Ascending aorta (tissue), 2 donors: ENCODE measurements at regions not wholly inside any gene's neighbourhood (a gene's known extent, or its start where the extent isn't known, plus 50 kb on each side); places are given as distances from the start of the nearest gene placed in this dataset.

Experiments
- DNase-seq, 2 donors: peaks; one replicate each; pipeline ENCODE4 v3.0.0-alpha.2; 2019; ENCODE audit warnings: low spot score in 2 of 2
- H3K27ac ChIP-seq, 2 donors: fragments of 200-600 bp; sonication (generic); one replicate each; pipeline ENCODE4 v1.5.1; 2016 to 2017; ENCODE audit warnings: mild to moderate bottlenecking in 1 of 2
- H3K27me3 ChIP-seq: fragments of 200-600 bp; sonication (generic); one replicate; pipeline ENCODE4 v1.5.1; 2017
- H3K36me3 ChIP-seq, 2 donors: fragments of 200-600 bp; sonication (generic); one replicate each; pipeline ENCODE4 v1.5.1; 2016
- H3K4me1 ChIP-seq, 2 donors: fragments of 200-600 bp; sonication (generic); one replicate each; pipeline ENCODE4 v1.5.1; 2016 to 2017; ENCODE audit warnings: mild to moderate bottlenecking in 1 of 2
- H3K4me3 ChIP-seq, 2 donors: fragments of 200-600 bp; sonication (generic); one replicate each; pipeline ENCODE4 v1.5.1; 2016 to 2017; ENCODE audit warnings: mild to moderate bottlenecking in 1 of 2
- H3K9me3 ChIP-seq, 2 donors: fragments of 200-600 bp; sonication (generic); one replicate each; pipeline ENCODE4 v1.5.1; 2016
- CTCF ChIP-seq, 3 experiments: fragments of 200-600 bp in 2 of 3; fragments of 450-650 bp in 1 of 3; sonication (generic) in 2 of 3; IDR thresholded peaks; one replicate each; pipeline ENCODE4 v1.5.1; 2016 to 2019; ENCODE audit warnings: antibody characterized with exemption in 3 of 3, mild to moderate bottlenecking in 1 of 3, moderate library complexity in 1 of 3
- intact Hi-C: fragments of 100-400 bp; cut with DNase I; formaldehyde crosslinking; loops from one replicate; pipeline ENCODE4 v1.15.1; 2023

GRCh38 chr12:105951732-105952131, 187.0 kb downstream of the NUAK1 start:
- DNase-seq = no peak
- H3K9me3 ChIP-seq = no peaks in the 10 kb centered on the region
- H3K4me1 ChIP-seq = peaks cover 6 to 24% of the 10 kb centered on the region in 2 donors
- intact Hi-C loops = no loop called here
- TF ChIP-seq CTCF (IDR thresholded peaks at IDR 0.05) = no peak
- H3K27ac ChIP-seq = no peak overlapping the region
- no peaks in the 10 kb centered on the region for H3K36me3 ChIP-seq
- H3K4me3 ChIP-seq = no peak overlapping the region
- H3K27me3 ChIP-seq = no peaks in the 10 kb centered on the region

GRCh38 chr12:105954951-105955931, 183.5 kb downstream of the NUAK1 start:
- Histone ChIP-seq H3K4me1 (peaks cover 0 to 12% of the 10 kb centered on the region in 2 donors), H3K36me3 (no peaks in the 10 kb centered on the region), H3K9me3 (no peaks in the 10 kb centered on the region), H3K27me3 (no peaks in the 10 kb centered on the region), H3K4me3 (no peak overlapping the region), H3K27ac (peak overlapping the region; percentile 39 to 56)
- TF ChIP-seq CTCF (IDR thresholded peaks at IDR 0.05) = no peak
- DNase-seq = no peak
- intact Hi-C loops = no loop called here

- H3K4me3 ChIP-seq = no peak overlapping the region
- no peak for TF ChIP-seq CTCF (IDR thresholded peaks at IDR 0.05)
- H3K27ac ChIP-seq = no peak overlapping the region
- H3K36me3 ChIP-seq = no peaks in the 10 kb centered on the region
- no peaks in the 10 kb centered on the region for H3K27me3 ChIP-seq
- H3K4me1 ChIP-seq = peaks cover 0 to 16% of the 10 kb centered on the region in 2 donors
- H3K9me3 ChIP-seq = no peaks in the 10 kb centered on the region
- DNase-seq = no peak
- intact Hi-C loops = no loop called here
These were observed 182.8 kb downstream of the NUAK1 start for GRCh38 chr12:105955976-105956375.

GRCh38 chr12:105956662-105957457, 181.9 kb downstream of the NUAK1 start:
- DNase-seq = no peak
- H3K36me3 ChIP-seq = no peaks in the 10 kb centered on the region
- H3K27ac ChIP-seq = no peak overlapping the region
- no peak for TF ChIP-seq CTCF (IDR thresholded peaks at IDR 0.05)
- peaks cover 0 to 16% of the 10 kb centered on the region in 2 donors for H3K4me1 ChIP-seq
- H3K9me3 ChIP-seq = no peaks in the 10 kb centered on the region
- intact Hi-C loops = no loop called here
- no peak overlapping the region for H3K4me3 ChIP-seq
- H3K27me3 ChIP-seq = no peaks in the 10 kb centered on the region

- no peaks in the 10 kb centered on the region for H3K9me3 ChIP-seq
- H3K27ac ChIP-seq = peak overlapping the region in 1 of 2 donors; percentile 6
- intact Hi-C loops = loop anchor here (5.0 to 10.0 kb wide), 2 partner anchors 177 to 536 kb away; partner anchors contain the start of gene NUAK1
- DNase-seq = no peak
- peaks cover 0 to 11% of the 10 kb centered on the region in 2 donors for H3K4me1 ChIP-seq
- H3K4me3 ChIP-seq = no peak overlapping the region
- TF ChIP-seq CTCF (IDR thresholded peaks at IDR 0.05) = no peak
- H3K27me3 ChIP-seq = no peaks in the 10 kb centered on the region
- H3K36me3 ChIP-seq = no peaks in the 10 kb centered on the region
These were observed 178.3 kb downstream of the NUAK1 start for GRCh38 chr12:105960319-105961083.
